H1 (cell line): ENCODE measurements at regions not wholly inside any gene's neighbourhood (a gene's known extent, or its start where the extent isn't known, plus 50 kb on each side); places are given as distances from the start of the nearest gene placed in this dataset.

ENCODE experiments used
- BACH1 ChIP-seq: IDR thresholded peaks from 2 replicates; pipeline ENCODE4 v1.6.1; 2012; ENCODE audit warnings: low read length, improper control_type of control experiment
- CHD7 ChIP-seq: fragments of 300-600 bp; sonication (generic); IDR thresholded peaks from 2 replicates; pipeline ENCODE4 v1.7.1; 2012; ENCODE audit warnings: low read length, moderate library complexity, mild to moderate bottlenecking, inconsistent platforms; ENCODE audit not compliant: insufficient replicate concordance
- CREB1 ChIP-seq: IDR thresholded peaks from 2 replicates; pipeline ENCODE4 v1.6.1; 2012; ENCODE audit warnings: inconsistent platforms
- EGR1 ChIP-seq: IDR thresholded peaks from 2 replicates; pipeline ENCODE4 v1.6.1; 2011; ENCODE audit warnings: low read depth, low read length, borderline replicate concordance
- EZH2 ChIP-seq: fragments of 200-600 bp; sonication (generic); IDR thresholded peaks from 2 replicates; pipeline ENCODE4 v1.7.1; 2012; ENCODE audit warnings: low read depth, mild to moderate bottlenecking, moderate library complexity, low read length, inconsistent platforms; ENCODE audit not compliant: severe bottlenecking
- KDM1A ChIP-seq: fragments of 200-600, 300-600 bp; sonication (generic); IDR thresholded peaks from 2 replicates; pipeline ENCODE4 v1.7.1; 2016; ENCODE audit warnings: mild to moderate bottlenecking, low read length, borderline replicate concordance
- PHF8 ChIP-seq: fragments of 200-600 bp; sonication (generic); conservative IDR thresholded peaks from 2 replicates; pipeline ENCODE4 v1.7.1; 2012; ENCODE audit warnings: low read depth, mild to moderate bottlenecking, inconsistent platforms, low read length, moderate library complexity
- RAD21 ChIP-seq, 2 experiments: IDR thresholded peaks in 1 of 2; conservative IDR thresholded peaks in 1 of 2; 2 replicates each; pipeline ENCODE4 v1.6.1; 2011; ENCODE audit warnings: low read depth in 2 of 2, low read length in 2 of 2, improper control_type of control experiment in 1 of 2, inconsistent platforms in 1 of 2, mild to moderate bottlenecking in 1 of 2, moderate library complexity in 1 of 2
- RNF2 ChIP-seq: fragments of 200-900, 300-1000 bp; sonication (generic); IDR thresholded peaks from 2 replicates; pipeline ENCODE4 v1.7.1; 2016; ENCODE audit warnings: borderline replicate concordance, low read depth, mild to moderate bottlenecking, antibody characterized with exemption, low read length; ENCODE audit not compliant: poor library complexity, severe bottlenecking; ENCODE audit errors: missing control alignments
- SUZ12 ChIP-seq: fragments of 200-600 bp; sonication (generic); IDR thresholded peaks from 2 replicates; pipeline ENCODE4 v1.6.1; 2012; ENCODE audit warnings: mild to moderate bottlenecking, inconsistent platforms, low read length, moderate library complexity, mixed read lengths
- TAF1 ChIP-seq: IDR thresholded peaks from 2 replicates; pipeline ENCODE4 v1.6.1; 2011; ENCODE audit warnings: mild to moderate bottlenecking, low read depth, low read length
- TBP ChIP-seq: IDR thresholded peaks from 2 replicates; pipeline ENCODE4 v1.6.1; 2011; ENCODE audit warnings: low read depth, low read length, improper control_type of control experiment

GRCh38 chr6:93745306-93745705 is 325.9 kb upstream of the EPHA7 start (continued):
- TF ChIP-seq CHD7: no peak
- no peak for TF ChIP-seq CREB1
- TF ChIP-seq BACH1: no peak
- TF ChIP-seq TAF1: no peak
- TF ChIP-seq RNF2: no peak
- TF ChIP-seq SUZ12: no peak
- no peak for TF ChIP-seq EGR1
- no peak for TF ChIP-seq RAD21 (IDR thresholded peaks at IDR 0.05 in 1 of 2, conservative IDR thresholded peaks at IDR 0.05 in 1 of 2; ENCODE audit: low read depth in 2 of 2, low read length in 2 of 2)
- no peak for TF ChIP-seq TBP
- no peak for TF ChIP-seq KDM1A
- TF ChIP-seq EZH2: no peak
- TF ChIP-seq PHF8: no peak
